NCI-H2081 treated with DMSO at 0.1 percent for 48 hours (cell line): ENCODE measurements at regions not wholly inside any gene's neighbourhood (a gene's known extent, or its start where the extent isn't known, plus 50 kb on each side); places are given as distances from the start of the nearest gene placed in this dataset.

Experiments
- DNase-seq: peaks from one replicate; lab custom pipeline; 2025; lab: John Stamatoyannopoulos, UW

DNA sequence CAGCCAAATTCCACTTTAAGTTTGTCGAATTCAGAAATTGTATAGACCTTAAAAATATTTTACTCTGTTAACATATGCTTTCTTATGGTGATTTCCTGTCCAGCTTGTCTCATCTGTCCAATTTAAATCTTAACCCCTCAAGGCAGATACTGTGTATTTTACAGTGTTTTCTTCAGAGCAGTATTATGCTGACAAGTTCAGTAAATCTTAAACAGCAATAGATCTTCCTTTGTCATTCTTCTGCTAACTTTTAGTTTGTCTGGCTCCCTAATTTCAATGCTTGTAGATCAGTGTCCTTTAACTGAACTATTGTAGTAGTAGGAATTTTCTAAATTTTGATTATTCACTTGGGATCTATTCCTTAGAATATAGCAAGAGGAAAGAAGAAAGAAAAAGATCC is 52.8 kb upstream of the MEIS1 start:
- no peak for DNase-seq

DNA sequence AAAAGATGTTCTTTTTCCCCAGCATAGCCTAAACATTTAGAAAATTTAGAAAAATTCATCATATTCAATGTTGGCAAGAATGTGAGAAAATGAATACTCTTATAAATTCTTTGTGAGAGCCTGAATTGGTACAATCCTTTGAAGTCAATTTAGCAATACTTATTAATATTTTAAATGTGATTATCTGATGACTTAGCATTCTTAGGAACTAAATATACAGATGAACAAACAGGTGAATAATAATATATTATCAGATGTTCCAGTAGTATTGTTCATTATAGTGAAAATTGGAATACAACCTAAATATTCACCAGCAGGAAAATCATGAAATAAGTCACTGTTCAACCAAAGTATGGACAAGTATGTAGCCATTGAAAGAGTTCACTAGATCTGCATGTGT is 55.5 kb upstream of the MEIS1 start:
- no peak for DNase-seq

DNA sequence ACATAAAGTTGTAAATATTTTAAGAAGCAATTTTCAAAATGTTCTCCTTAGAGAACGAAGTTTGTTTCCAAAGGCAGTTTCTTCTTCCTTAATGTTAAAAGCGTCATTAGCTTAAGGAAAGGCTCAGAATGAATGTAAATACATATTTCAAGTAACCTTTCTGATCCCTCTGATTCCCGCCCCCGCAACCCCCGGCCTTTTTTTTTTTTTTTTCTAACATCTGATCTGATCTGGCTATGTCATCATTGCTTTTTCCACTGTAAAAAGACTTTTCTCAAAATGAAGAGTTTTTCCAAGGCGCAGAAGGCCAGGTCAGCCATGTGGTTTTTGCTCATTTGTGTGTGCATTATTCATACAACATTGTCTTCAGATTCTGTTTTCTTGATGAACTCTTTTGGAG is 57.1 kb upstream of the MEIS1 start:
- no peak for DNase-seq

DNA sequence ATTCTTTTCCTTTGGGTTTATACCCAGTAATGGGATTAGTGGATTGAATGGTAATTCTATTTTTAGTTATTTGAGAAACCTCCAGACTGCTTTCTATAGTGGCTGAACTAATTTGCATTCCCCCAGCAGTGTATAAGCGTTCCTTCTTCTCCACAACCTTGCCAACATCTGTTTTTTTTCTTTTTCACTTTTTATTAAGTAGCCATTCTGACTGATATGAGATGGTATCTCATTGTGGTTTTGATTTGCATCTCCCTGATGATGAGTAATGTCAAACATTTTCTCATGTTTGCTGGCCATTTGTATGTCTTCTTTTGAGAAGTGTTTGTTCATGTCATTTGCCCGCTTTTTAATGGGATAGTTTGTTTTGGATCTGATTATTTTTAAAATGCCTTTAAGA is 64.1 kb upstream of the MEIS1 start:
- no peak for DNase-seq

DNA sequence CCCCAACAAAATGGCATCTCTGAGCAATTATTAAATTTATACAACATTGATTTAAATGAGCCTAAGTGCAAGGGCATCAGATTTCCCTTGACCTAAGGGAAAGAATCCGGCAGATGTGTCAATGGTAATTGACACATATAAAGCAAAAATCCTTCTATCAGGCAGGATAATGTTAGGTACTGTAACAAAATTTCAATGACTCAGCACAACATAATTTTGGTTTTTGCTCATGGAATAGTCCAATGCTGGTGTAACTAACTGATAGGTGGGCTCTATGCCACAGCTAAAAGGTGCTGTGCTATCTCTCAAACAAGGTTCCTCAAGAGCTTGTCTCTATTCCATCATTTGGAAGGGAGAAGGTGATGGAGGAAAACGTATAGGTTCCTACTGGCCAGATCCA is 68.3 kb upstream of the MEIS1 start:
- no peak for DNase-seq

DNA sequence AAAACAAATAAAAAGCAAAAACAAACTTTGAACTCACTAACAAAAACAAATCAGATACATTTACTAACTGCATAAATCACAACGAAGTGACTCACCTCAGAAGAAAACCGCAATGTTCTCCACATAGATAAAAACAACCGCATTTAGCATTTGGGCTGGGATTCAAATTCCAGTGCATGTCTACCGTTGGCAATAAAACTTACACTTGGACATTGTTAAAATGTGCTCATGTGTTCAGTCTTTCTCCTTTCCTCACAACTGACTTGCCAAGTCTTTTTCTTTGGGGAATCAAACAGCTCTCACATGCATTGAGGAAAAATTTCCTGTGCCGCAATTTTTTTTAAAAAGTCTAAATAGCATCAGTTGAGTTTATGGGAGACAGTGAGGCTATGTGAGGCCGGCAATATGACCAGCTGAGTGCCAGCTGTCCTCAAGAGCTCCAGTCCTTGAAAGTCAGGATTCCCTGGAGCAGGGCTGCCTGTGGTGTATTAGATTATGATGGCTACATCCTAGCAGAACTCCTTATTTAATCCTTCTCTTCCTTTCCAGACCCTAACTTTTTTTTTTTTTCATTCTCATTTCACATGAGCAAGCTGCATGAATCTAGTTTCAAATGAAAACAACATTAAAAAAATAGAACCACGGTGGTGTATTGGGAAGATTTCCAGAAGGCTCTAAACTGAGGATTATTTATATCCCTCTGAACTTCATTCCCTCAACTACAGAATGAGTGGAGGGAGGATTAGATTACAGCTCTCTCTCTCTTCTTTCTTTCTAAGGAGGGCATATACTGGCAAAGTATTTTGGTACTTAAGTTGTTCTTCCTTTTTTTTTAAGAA is 70.2 kb upstream of the MEIS1 start:
- no peak for DNase-seq

DNA sequence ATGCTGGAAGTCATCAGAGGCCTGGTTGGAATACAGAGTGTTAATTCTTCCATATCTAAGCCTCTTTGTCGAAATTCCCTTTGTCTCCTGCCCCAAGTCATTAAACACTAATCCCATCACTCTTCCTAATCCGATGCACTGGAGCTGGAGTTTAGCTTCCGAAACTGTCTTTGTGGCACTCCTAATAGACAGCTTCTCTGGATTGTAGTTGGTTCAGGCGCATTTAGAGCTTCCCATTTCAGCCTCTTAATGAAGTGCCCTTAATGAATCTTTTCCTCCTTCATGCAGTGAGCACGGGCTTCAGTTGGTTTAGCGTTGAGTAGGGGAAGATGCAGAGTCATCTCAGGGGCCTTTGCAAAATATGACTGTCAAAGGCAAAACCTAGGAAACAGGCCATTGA is 72.2 kb upstream of the MEIS1 start:
- DNase-seq: no peak

DNA sequence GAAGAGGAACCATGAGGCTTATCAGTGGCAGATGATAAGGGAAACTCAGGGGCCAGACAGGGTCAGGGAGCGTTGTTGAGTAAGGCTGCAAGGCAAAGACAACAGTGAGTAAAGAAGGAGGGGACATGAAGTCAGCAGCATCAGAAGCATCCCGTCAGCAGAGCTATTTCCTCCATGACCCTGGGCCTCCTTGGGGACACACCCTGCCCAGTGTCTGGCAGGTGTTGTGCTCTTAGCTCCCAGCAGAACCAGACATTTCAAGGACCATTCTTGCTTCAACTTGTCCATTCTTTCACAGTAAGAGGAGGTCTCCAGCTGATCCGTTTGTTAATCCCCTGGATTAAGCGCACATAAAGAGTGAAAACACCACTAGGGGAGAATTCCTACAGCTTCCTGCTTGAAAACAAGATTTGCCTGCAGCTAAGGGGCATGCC is 88.7 kb upstream of the MEIS1 start:
- no peak for DNase-seq

DNA sequence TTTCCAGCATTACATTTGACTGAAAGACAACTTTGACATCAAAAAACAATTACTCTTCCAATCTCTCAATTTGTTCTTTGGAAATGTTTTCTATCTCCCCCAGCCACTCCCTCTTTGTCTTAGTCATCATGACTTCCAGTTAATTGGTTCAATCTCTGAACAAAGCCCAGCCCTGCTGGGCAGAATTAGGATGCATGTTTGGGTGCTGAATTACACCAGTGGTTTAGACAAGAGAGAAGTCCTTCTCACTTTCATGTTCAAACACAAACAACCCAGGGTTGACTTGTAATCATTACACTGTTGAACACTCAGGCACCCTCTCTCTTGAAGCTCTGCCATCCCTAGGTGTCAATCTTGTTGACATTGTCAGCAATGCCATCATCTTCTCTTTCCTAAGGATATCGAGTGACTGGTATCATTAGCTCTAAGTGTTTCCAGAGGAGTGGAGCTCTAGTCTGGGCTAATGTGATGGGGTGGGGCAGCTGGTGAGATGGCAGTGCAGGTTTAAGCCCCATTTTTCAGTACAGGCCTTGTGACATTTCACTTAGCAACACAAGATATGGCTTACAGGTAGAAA is 90.8 kb upstream of the MEIS1 start:
- no peak for DNase-seq

DNA sequence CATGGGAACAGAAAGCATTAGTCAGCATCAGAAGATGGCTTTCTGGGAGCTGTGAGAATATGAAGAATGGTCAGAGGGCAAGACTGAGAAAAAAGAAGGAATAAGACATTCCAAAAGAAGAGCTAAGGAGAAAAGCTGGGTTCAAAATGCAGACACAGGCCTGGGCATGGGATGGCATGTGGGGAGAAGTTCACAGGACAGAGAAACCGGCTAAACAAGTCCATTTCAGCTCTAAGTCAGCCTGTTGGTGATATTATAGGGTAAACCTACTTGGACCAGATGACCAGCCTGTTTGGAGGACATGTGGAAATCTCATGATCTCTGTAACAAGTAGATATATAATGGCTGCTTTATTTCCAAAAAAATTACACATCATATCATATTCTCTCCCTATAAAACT is 91.7 kb upstream of the MEIS1 start:
- DNase-seq: no peak

DNA sequence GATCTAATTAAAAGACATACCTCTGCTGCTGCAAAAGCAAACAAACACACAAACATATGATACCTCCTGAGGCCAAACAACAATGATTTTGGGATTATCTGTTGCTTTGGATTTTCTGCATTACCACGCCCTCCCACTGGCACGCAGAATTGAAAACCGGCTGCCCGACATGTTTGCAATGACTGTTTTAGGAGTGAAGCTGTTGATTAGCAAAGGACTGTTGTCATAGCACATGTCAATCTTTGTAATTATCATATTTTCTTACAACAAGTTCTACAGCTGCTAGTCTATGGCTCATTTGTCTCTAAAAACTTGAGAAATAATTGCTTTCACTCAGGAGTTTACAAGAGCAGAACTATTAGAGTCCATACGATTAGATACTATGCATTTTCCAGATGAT is 94.4 kb upstream of the MEIS1 start:
- DNase-seq: no peak

DNA sequence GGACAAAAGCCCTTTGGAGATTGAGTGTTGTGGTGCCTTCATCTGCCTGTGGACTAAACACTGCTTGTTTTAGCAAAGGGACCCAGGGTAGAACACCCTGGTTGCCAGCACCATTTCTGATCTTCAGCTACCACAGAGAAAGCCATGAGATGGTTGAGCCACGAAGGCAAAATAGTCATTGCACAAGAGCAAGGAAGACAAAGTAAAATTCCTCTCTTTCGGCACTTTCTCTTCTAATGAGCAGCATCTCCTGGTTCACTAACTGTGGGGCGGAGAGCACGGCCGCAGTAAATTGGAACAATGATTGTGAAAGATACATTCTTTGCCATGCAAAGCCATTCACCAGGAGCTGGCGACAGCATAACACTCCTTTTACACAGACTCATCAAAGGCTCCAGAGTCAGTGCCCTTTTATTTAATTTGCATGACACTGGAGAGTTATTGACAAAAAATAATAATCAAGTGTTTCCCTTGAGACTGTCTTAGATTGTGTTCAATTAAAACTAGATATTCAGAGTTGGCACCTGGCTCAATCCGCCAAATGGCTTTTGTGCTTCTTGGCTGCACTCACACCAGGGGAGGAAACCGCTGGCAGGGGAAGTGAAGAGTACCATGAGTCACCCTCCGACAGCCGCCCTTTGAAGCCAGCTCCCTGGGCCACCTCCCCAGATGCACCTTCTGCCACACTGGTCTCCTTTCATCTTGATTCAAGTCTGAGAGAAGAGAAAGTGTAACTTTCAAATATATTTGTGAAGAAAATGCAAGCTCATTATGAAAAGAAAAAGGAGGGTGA is 100.5 kb upstream of the MEIS1 start:
- DNase-seq: peak; percentile 5

DNA sequence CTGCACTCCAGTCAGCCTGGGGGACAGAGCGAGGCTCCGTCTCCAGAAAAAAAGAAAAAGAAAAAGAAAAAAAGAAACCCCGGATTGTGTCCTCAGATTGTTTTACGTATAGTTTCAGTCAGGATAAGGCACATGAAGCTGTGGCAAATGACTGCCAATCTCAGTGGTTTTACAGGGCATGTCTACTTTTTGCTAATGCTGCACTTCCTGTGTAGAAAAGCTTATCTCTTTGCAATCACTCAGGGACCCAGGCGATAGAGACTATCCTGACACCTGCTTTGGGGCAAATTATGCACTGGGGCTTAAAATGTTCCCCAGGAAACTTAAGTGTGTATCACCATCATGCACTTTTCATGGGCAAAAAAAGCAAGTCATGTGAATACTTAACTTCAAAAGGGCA is 103.7 kb upstream of the MEIS1 start:
- DNase-seq: no peak

DNA sequence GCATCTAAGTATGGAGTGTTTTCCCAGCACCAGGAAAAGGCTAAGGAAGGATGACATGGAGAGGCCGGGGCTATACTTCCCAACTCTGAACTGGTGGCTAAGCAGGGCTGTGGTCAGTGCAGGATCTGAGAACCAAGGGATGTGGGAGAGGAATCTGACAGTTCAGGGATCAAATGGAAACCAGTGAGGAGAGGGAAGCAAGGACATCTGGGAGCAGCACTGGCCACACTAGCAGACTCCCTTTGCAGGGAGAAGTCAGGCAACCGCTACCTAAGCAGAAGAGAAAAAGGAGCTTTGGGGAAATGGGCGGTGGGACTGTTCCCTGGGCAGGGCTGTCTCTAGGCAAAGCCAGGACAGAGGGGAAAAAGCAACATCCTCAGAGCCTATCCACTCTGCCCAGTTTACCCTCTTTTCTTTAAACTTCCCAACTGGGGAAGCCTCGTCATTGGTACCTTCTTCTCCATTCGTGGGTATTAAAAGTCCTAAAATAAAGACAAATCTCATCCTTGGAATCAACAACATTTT is 105.8 kb upstream of the MEIS1 start:
- DNase-seq: no peak

DNA sequence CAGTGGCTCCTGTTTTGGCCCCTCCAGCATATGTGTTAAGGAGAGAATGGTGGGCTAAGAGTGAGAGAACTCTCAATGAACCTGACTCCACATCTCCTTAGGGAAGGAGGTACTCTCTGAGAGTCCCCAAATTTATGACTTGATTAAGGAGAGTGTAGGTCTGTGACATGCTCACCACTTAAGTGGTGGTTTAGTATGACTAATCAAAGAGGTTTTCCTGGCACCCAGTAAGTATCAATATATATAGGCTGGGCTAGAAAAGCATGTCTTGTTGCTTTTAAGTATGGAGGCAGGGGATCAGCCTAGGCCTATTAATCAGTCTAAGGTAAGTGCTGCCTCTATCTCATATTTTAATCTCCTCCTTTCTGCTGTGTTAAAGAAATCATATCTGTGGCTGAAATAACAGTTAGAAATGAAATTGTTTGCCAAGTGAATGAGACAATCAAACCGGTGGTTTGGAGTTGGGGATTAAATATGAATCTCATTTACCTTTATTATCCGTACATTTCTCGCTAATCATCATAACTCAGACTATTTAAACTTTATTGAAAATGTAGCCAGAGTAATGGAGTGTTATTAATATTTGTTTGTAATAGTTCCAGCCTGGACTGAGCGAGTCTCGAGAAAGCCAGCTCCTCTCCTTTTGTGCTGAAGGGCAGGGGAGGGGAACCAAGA is 107.7 kb upstream of the MEIS1 start:
- DNase-seq: no peak

DNA sequence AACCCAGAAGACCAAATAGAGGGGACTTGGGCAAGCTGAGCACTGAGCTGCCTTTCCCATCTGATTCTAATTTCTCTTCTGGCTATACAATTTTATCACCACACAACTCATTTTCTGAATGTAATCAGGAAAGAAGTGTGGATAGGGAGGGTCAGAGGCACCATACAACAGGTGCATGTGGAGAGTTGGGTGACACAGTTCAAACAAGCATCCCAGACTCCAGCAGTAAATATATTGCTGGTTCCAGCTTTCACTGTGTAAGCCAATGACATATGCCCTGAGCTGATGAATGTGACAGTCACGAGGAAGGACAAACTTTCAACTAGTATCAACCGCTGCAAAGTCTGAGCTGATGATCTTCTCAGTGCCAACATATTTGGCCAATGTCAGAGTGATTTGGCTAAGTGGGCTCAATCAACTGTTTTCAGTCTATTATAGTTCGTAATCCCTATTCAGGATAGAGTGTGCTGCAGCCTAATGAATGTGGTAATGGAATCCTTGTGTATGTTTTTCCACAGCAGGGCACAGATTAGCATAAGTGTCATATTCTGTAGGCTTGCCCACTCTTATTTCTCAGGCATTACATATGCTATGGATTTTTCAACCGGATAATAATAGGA is 109.9 kb upstream of the MEIS1 start:
- DNase-seq: no peak

DNA sequence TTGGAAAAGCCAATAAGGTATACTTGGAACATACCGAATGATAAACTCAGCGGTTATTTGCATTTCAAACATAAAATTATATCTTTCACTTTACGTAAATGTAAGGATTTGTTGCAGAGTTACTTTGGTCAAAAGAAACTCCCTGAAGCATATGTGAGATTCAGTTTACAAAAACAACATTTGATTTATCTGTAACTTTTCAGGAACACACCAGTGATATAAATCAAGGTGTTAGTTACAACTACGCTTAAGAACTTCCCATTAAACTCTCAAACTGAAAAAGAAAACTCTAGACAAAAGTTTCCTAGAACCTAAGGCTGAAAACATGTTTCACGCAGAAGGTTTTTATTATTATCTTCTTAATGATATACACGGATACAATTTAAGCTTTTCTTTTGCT is 110.6 kb upstream of the MEIS1 start:
- no peak for DNase-seq

DNA sequence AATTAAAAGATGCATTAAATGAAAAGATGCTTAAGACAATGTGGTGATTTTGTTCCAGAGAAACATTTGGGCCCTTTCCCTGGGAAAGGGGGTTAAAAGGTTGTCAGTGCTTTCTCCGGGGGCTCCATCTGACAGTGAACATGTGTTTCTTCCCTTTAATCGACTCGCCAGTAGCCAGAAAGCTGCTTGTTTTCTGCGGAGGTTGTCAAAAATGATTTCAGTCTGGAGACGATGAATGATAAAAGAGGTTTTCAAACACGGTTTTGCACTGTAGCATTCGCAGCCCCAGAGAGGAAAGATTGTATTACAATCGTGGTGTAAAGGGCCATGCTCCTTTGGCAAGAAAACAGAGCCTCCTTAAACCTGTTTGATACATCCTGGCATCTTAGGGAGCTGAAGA is 111.5 kb upstream of the MEIS1 start:
- DNase-seq: no peak

DNA sequence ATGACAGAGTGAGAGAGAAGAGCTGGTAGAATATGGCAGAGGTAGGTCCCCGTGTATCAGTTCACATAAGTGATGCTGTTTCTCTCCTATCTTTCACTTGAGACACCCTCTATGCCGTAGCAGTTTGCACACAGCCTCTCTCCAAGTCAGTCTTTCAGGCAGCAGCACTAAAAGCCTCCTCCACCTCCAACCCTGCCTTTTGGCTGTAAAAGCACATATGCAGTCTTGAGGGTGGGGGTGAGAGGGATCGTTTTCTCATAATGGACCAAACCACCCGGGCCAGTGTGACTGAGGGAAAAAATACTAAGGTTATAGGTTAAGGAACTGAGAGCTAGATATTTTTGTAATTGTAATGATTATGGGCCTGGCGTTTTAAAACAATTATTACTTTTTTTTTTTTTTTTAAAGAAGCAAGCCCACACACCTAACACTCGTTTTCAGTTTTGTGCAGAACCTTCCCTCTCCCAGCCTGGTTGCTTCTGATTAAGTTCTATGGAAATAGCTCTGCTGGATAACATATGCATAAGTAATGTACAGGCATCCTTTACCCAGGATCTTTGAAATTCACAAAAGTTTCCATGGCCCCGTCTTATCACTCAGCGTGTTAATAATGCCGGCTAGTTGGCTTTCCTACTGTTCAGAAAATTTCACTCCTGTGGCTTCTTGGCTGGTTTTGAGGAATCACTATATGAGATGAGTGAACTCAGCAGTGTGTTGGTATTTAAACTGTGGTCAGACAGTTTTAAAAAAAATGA is 112.2 kb upstream of the MEIS1 start:
- DNase-seq: no peak

DNA sequence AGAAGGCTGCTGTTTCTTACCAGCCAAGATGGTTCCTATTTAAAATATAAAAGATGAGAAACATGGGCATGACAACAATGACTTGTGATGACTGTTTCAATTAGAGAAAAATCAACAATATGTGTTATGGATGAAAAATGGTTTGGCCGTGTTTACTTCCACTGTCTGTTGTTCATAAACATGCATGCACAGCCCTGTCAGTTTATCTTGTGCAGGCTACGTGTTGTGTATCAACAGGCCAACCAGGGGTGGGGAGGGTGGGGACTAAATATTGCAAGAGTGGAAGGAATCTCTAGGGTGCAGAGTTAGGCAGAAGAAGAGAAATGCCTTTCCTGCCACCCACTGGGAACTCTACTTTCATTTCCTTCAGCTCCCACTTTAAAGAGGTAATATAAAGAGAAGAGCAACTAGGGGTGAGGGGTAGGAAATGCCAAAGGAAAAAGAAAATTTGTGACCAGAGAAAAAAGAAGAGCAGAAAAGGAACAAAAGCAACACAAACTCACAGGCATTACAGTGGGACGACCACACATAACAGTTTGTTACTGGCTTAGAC is 116.8 kb upstream of the MEIS1 start:
- no peak for DNase-seq
